ENCODE measurements at regions not wholly inside any gene's neighbourhood (a gene's known extent, or its start where the extent isn't known, plus 50 kb on each side); places are given as distances from the start of the nearest gene placed in this dataset.

- no peak for TF ChIP-seq CTCF (IDR thresholded peaks at IDR 0.05)
- TF ChIP-seq ZBTB33 (IDR thresholded peaks at IDR 0.05; ENCODE audit: borderline replicate concordance, low read depth): no peak
- TF ChIP-seq MAX (IDR thresholded peaks at IDR 0.05; ENCODE audit: low read depth): no peak
- TF ChIP-seq EZH2phosphoT487 (IDR thresholded peaks at IDR 0.05; ENCODE audit: borderline replicate concordance, low read depth): no peak
- TF ChIP-seq FOXJ3 (CRISPR knock-in tag; IDR thresholded peaks at IDR 0.05): no peak
Measured at GRCh38 chr6:112936079-112936472, 588.9 kb downstream of the RFPL4B start.

Data from SK-N-SH (cell line).